H1 (cell line): ENCODE measurements at regions not wholly inside any gene's neighbourhood (a gene's known extent, or its start where the extent isn't known, plus 50 kb on each side); places are given as distances from the start of the nearest gene placed in this dataset.
A peak's percentile ranks its signal among the peaks of the same experiment; 100 is the strongest.

Experiments
- CTCF ChIA-PET: fragments of 300-600 bp; sonication (Branson Sonifier 250); formaldehyde crosslinking; loops from one replicate; lab custom pipeline; 2021; ENCODE audit not compliant: partially characterized antibody; lab: Charles Lee
- POLR2A ChIA-PET: fragments of 300-600 bp; sonication (Branson Sonifier 250); formaldehyde crosslinking; loops from one replicate; lab custom pipeline; 2021; ENCODE audit warnings: inconsistent platforms; ENCODE audit not compliant: partially characterized antibody; lab: Charles Lee
- DNase-seq, 2 experiments: peaks; one replicate each; pipeline versions ENCODE4 v3.0.0 to v3.0.0-alpha.2; 2010 to 2022; ENCODE audit warnings: low spot score in 2 of 2, low read depth in 1 of 2, mixed read lengths in 1 of 2
- FAIRE-seq: peaks from 2 replicates; lab custom pipeline; 2011; peaks lifted over from hg19 to GRCh38; lab: Jason Lieb, UNC
- H2AFZ ChIP-seq: 2 replicates; pipeline ENCODE4 v1.8.1; 2012; ENCODE audit warnings: low read length, inconsistent platforms
- H2AK5ac ChIP-seq: 2 replicates; pipeline ENCODE4 v1.6.1; 2013; ENCODE audit warnings: low read depth, low read length
- H2BK120ac ChIP-seq: replicated peaks from 2 replicates; pipeline ENCODE3; 2013; ENCODE audit warnings: low read depth, low read length, inconsistent platforms
- H2BK12ac ChIP-seq: 2 replicates; pipeline ENCODE4 v1.6.1; 2013; ENCODE audit warnings: low read depth, low read length
- H2BK15ac ChIP-seq: 2 replicates; pipeline ENCODE4 v1.6.1; 2013; ENCODE audit warnings: low read length
- H2BK20ac ChIP-seq: 2 replicates; pipeline ENCODE4 v1.6.1; 2013; ENCODE audit warnings: low read length
- H2BK5ac ChIP-seq: 2 replicates; pipeline ENCODE4 v1.6.1; 2013; ENCODE audit warnings: low read depth, low read length
- H3K14ac ChIP-seq: 2 replicates; pipeline ENCODE4 v1.6.1; 2013; ENCODE audit warnings: inconsistent platforms; ENCODE audit not compliant: insufficient read length
- H3K18ac ChIP-seq: 2 replicates; pipeline ENCODE4 v1.6.1; 2013; ENCODE audit warnings: low read length; ENCODE audit errors: extremely low read depth
- H3K23ac ChIP-seq: 2 replicates; pipeline ENCODE4 v1.6.1; 2013; ENCODE audit warnings: inconsistent platforms; ENCODE audit not compliant: insufficient read length
- H3K23me2 ChIP-seq: 2 replicates; pipeline ENCODE4 v1.6.1; 2013; ENCODE audit warnings: low read depth, low read length
- H3K27ac ChIP-seq: 2 replicates; pipeline ENCODE4 v1.6.1; 2011; ENCODE audit warnings: low read depth, low read length, inconsistent platforms
- H3K27me3 ChIP-seq, 4 experiments: replicated peaks in 1 of 4; 1 replicate in 1 of 4; 2 replicates in 3 of 4; pipeline versions ENCODE4 v1.6.1 to v1.8.1; 2011 to 2013; ENCODE audit warnings: low read length in 3 of 4, mild to moderate bottlenecking in 3 of 4, inconsistent platforms in 2 of 4, mixed read lengths in 2 of 4, moderate library complexity in 1 of 4; ENCODE audit not compliant: control insufficient read depth in 3 of 4, insufficient read depth in 3 of 4; ENCODE audit errors: extremely low read depth in 1 of 4
- H3K36me3 ChIP-seq, 4 experiments: 2 replicates each; pipeline versions ENCODE4 v1.6.1 to v1.8.1; 2011 to 2013; ENCODE audit warnings: mild to moderate bottlenecking in 4 of 4, low read length in 3 of 4, moderate library complexity in 2 of 4, control low read depth in 1 of 4, inconsistent platforms in 1 of 4; ENCODE audit not compliant: insufficient read depth in 4 of 4, control insufficient read depth in 2 of 4
- H3K4ac ChIP-seq: replicated peaks from 2 replicates; pipeline ENCODE3; 2013; ENCODE audit warnings: low read length, low read depth, mixed read lengths, inconsistent platforms; ENCODE audit not compliant: insufficient read length
- H3K4me1 ChIP-seq, 4 experiments: replicated peaks in 1 of 4; 1 replicate in 1 of 4; 2 replicates in 3 of 4; pipeline versions ENCODE4 v1.6.1 to v1.8.1; 2011 to 2013; ENCODE audit warnings: low read length in 3 of 4, inconsistent platforms in 2 of 4, mixed read lengths in 1 of 4; ENCODE audit not compliant: insufficient read depth in 4 of 4, control insufficient read depth in 3 of 4
- H3K4me2 ChIP-seq, 2 experiments: 2 replicates each; pipeline versions ENCODE4 v1.6.1 to v1.8.1; 2011 to 2013; ENCODE audit warnings: low read depth in 2 of 2, low read length in 2 of 2, control low read depth in 1 of 2, inconsistent platforms in 1 of 2, mild to moderate bottlenecking in 1 of 2; ENCODE audit not compliant: insufficient read depth in 1 of 2
- H3K4me3 ChIP-seq, 4 experiments: fragments of 200-600, 300-600 bp in 1 of 4; sonication (generic), shearing (Covaris generic), sonication (Bioruptor Twin) in 1 of 4; 2 replicates each; pipeline versions ENCODE4 v1.5.1 to v1.8.1; 2011 to 2016; ENCODE audit warnings: low read length in 4 of 4, low read depth in 3 of 4, control low read depth in 2 of 4, inconsistent platforms in 2 of 4, mild to moderate bottlenecking in 2 of 4, mixed read lengths in 1 of 4, moderate library complexity in 1 of 4; ENCODE audit not compliant: insufficient read depth in 2 of 4; ENCODE audit errors: extremely low read depth in 1 of 4
- H3K56ac ChIP-seq: replicated peaks from 2 replicates; pipeline ENCODE3; 2013; ENCODE audit warnings: low read depth, mild to moderate bottlenecking, mixed read lengths, low read length, inconsistent platforms; ENCODE audit not compliant: insufficient read length
- H3K79me1 ChIP-seq: 2 replicates; pipeline ENCODE4 v1.6.1; 2013; ENCODE audit warnings: low read depth, low read length, control low read depth
- H3K79me2 ChIP-seq, 2 experiments: 2 replicates each; pipeline versions ENCODE4 v1.6.1 to v1.8.1; 2012 to 2013; ENCODE audit warnings: low read length in 2 of 2, mild to moderate bottlenecking in 2 of 2, inconsistent platforms in 1 of 2; ENCODE audit not compliant: insufficient read depth in 2 of 2, control insufficient read depth in 1 of 2
- H3K9ac ChIP-seq, 4 experiments: replicated peaks in 1 of 4; 1 replicate in 1 of 4; 2 replicates in 3 of 4; pipeline versions ENCODE4 v1.6.1 to v1.8.1; 2011 to 2013; ENCODE audit warnings: low read depth in 3 of 4, low read length in 3 of 4, control low read depth in 2 of 4, mild to moderate bottlenecking in 2 of 4, moderate library complexity in 2 of 4, inconsistent platforms in 1 of 4; ENCODE audit errors: extremely low read depth in 1 of 4
- H3K9me3 ChIP-seq, 2 experiments: 2 replicates each; pipeline versions ENCODE4 v1.6.1 to v1.8.1; 2012 to 2013; ENCODE audit warnings: mild to moderate bottlenecking in 2 of 2, moderate library complexity in 2 of 2, control low read depth in 1 of 2, inconsistent platforms in 1 of 2, low read depth in 1 of 2, low read length in 1 of 2, mixed read lengths in 1 of 2; ENCODE audit not compliant: insufficient read depth in 2 of 2
- H4K20me1 ChIP-seq, 2 experiments: replicated peaks in 1 of 2; 2 replicates each; pipeline versions ENCODE3 to v1.8.1; 2011 to 2013; ENCODE audit warnings: inconsistent platforms in 2 of 2, low read length in 2 of 2, mild to moderate bottlenecking in 1 of 2; ENCODE audit not compliant: insufficient read depth in 2 of 2, control insufficient read depth in 1 of 2
- H4K5ac ChIP-seq: 2 replicates; pipeline ENCODE4 v1.6.1; 2013; ENCODE audit warnings: low read length, low read depth, mixed read lengths, inconsistent platforms; ENCODE audit not compliant: insufficient read length
- H4K8ac ChIP-seq: 2 replicates; pipeline ENCODE4 v1.8.0; 2013; ENCODE audit warnings: mild to moderate bottlenecking, moderate library complexity, low read length, inconsistent platforms; ENCODE audit not compliant: insufficient read depth; ENCODE audit errors: extremely low read depth
- H4K91ac ChIP-seq: replicated peaks from 2 replicates; pipeline ENCODE3; 2013; ENCODE audit warnings: low read length, mixed read lengths, inconsistent platforms; ENCODE audit not compliant: insufficient read length
- JUN ChIP-seq: IDR thresholded peaks from 2 replicates; pipeline ENCODE4 v1.6.1; 2011; ENCODE audit warnings: low read depth, mild to moderate bottlenecking, improper control_type of control experiment, low read length
- SUZ12 ChIP-seq: fragments of 200-600 bp; sonication (generic); IDR thresholded peaks from 2 replicates; pipeline ENCODE4 v1.6.1; 2012; ENCODE audit warnings: mild to moderate bottlenecking, inconsistent platforms, low read length, moderate library complexity, mixed read lengths
- WGBS, 2 experiments: shearing (Covaris generic) in 1 of 2; methylation state at CpG; one replicate each; pipeline versions ENCODE4 v1.1.6 to v1.1.7; 2013 to 2015; ENCODE audit warnings: low lambda C conversion rate in 2 of 2, mixed read lengths in 2 of 2, inconsistent platforms in 1 of 2, low coverage in 1 of 2, missing lambda C conversion rate in 1 of 2; ENCODE audit not compliant: insufficient replicate concordance in 2 of 2, insufficient coverage in 1 of 2, insufficient read length in 1 of 2; ENCODE audit errors: extremely low coverage in 1 of 2, missing lambda C conversion rate in 1 of 2; 5-methylcytosine and 5-hydroxymethylcytosine counted together

DNA sequence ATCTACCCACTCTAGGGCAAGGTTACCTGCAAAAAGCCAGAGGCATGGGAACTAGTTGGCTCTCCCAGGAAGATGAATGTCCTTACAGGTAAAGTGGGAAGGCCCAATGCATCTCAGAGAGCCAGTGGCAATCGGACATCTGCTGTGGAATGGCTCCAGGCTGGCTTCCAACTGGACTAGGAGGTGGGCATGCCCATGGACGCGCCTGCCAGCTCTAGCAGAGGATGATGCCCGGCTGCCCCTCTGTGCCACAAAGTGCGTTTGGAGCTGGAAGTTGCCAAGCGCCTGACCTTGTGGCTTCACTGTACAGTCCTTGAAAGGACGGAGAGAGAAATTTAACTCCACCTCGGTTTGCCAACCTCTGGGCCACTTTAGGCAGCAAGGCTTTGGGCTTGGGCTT is 84.4 kb downstream of the NR2F2 start:
- Histone ChIP-seq H3K36me3 (no peaks in the 10 kb centered on the region), H4K5ac (no peak overlapping the region), H2BK120ac (peak overlapping the region; percentile 23), H3K23me2 (no peaks in the 10 kb centered on the region; the same call in 1 of the 2 replicates), H3K27me3 (peaks cover 92 to 100% (median 98%) of the 10 kb centered on the region in 4 experiments), H4K20me1 (peaks cover 21 to 27% of the 10 kb centered on the region in 2 experiments), H3K79me1 (no peaks in the 10 kb centered on the region), H3K14ac (no peak overlapping the region), H3K27ac (no peak overlapping the region), H3K23ac (no peak overlapping the region), H3K56ac (no peak overlapping the region), H2BK20ac (peak overlapping the region; percentile 63; the same call in 1 of the 2 replicates), H2BK12ac (no peak overlapping the region), H2BK15ac (no peak overlapping the region), H2BK5ac (no peak overlapping the region), H2AFZ (no peak overlapping the region), H3K79me2 (no peaks in the 10 kb centered on the region), H3K4me3 (no peak overlapping the region), H3K4ac (no peak overlapping the region), H4K91ac (no peak overlapping the region), H3K4me1 (peaks cover 3 to 10% (median 4%) of the 10 kb centered on the region in 4 experiments; a peak in 5 of 7 replicates), H3K4me2 (no peak overlapping the region; a peak in 1 of 4 replicates), H3K9me3 (no peaks in the 10 kb centered on the region), H3K18ac (no peak overlapping the region), H4K8ac (no peak overlapping the region), H2AK5ac (no peak overlapping the region; the same call in 1 of the 2 replicates), H3K9ac (no peak overlapping the region)
- 15% methylated on average over 8 of the region's 8 CpGs; no CpG with 5 or more reads in 1 of the 2 experiments for WGBS, 2 experiments
- no peak for FAIRE-seq
- no peak for DNase-seq
- ChIA-PET POLR2A (interaction anchor here (1.0 kb wide), 1 partner anchor 56 kb away, joined by 3 read pairs; no protein-coding TSS in a partner anchor), CTCF (interaction anchor here (3.4 to 4.5 kb wide), 2 partner anchors 54 to 58 kb away, joined by 16 to 25 read pairs; no protein-coding TSS in a partner anchor)
- TF ChIP-seq SUZ12 (peak; percentile 59; the same call in 1 of the 2 replicates), JUN (no peak)
